Astrocyte (in vitro differentiated cells and primary cell): ENCODE measurements at regions not wholly inside any gene's neighbourhood (a gene's known extent, or its start where the extent isn't known, plus 50 kb on each side); places are given as distances from the start of the nearest gene placed in this dataset.

ENCODE experiments used
- DNase-seq: peaks from one replicate; pipeline ENCODE4 v3.0.0-alpha.2; 2010; ENCODE audit warnings: low read depth
- FAIRE-seq: peaks from 2 replicates; lab custom pipeline; 2011; peaks lifted over from hg19 to GRCh38; lab: Jason Lieb, UNC
- H2AFZ ChIP-seq: 2 replicates; pipeline ENCODE4 v1.6.0; 2012; ENCODE audit warnings: low read depth, low read length, inconsistent platforms
- H3K27ac ChIP-seq: 2 replicates; pipeline ENCODE4 v1.5.1; 2011; ENCODE audit warnings: low read depth, low read length, inconsistent platforms
- H3K27me3 ChIP-seq: 2 replicates; pipeline ENCODE4 v1.6.0; 2011; ENCODE audit warnings: low read length, inconsistent platforms; ENCODE audit not compliant: insufficient read depth
- H3K36me3 ChIP-seq: 2 replicates; pipeline ENCODE4 v1.5.1; 2011; ENCODE audit warnings: low read length, inconsistent platforms; ENCODE audit not compliant: insufficient read depth
- H3K4me1 ChIP-seq: 2 replicates; pipeline ENCODE4 v1.5.1; 2011; ENCODE audit warnings: low read length, inconsistent platforms; ENCODE audit not compliant: insufficient read depth
- H3K4me2 ChIP-seq: 2 replicates; pipeline ENCODE4 v1.6.0; 2012; ENCODE audit warnings: low read length, inconsistent platforms
- H3K4me3 ChIP-seq: 2 replicates; pipeline ENCODE4 v1.5.1; 2011; ENCODE audit warnings: low read depth, mild to moderate bottlenecking, low read length, inconsistent platforms; ENCODE audit not compliant: insufficient read depth
- H3K79me2 ChIP-seq: 2 replicates; pipeline ENCODE4 v1.6.0; 2012; ENCODE audit warnings: mild to moderate bottlenecking, low read length, inconsistent platforms; ENCODE audit not compliant: insufficient read depth
- H3K9ac ChIP-seq: 2 replicates; pipeline ENCODE4 v1.6.0; 2012; ENCODE audit warnings: mild to moderate bottlenecking, low read length, inconsistent platforms
- H3K9me3 ChIP-seq: 2 replicates; pipeline ENCODE4 v1.5.1; 2012; ENCODE audit warnings: low read depth, mild to moderate bottlenecking, low read length, inconsistent platforms; ENCODE audit not compliant: insufficient read depth
- H4K20me1 ChIP-seq: 2 replicates; pipeline ENCODE4 v1.6.0; 2012; ENCODE audit warnings: low read length, inconsistent platforms; ENCODE audit not compliant: insufficient read depth
- H3K27ac Mint-ChIP-seq: one replicate; pipeline ENCODE4 v1.8.0; 2021; ENCODE audit warnings: mild to moderate bottlenecking, mixed read lengths; ENCODE audit not compliant: unreplicated experiment
- H3K27me3 Mint-ChIP-seq: one replicate; pipeline ENCODE4 v1.8.0; 2021; ENCODE audit warnings: low read depth, mixed read lengths; ENCODE audit not compliant: unreplicated experiment
- H3K36me3 Mint-ChIP-seq: one replicate; pipeline ENCODE4 v1.8.0; 2021; ENCODE audit warnings: low read depth, mixed read lengths; ENCODE audit not compliant: unreplicated experiment
- H3K4me1 Mint-ChIP-seq: one replicate; pipeline ENCODE4 v1.8.0; 2021; ENCODE audit warnings: low read depth, mixed read lengths; ENCODE audit not compliant: unreplicated experiment
- H3K4me3 Mint-ChIP-seq: one replicate; pipeline ENCODE4 v1.8.0; 2021; ENCODE audit warnings: mild to moderate bottlenecking, moderate library complexity, mixed read lengths; ENCODE audit not compliant: unreplicated experiment
- H3K9me3 Mint-ChIP-seq: one replicate; pipeline ENCODE4 v1.8.0; 2021; ENCODE audit warnings: mild to moderate bottlenecking, mixed read lengths; ENCODE audit not compliant: unreplicated experiment
- CTCF ChIP-seq: IDR thresholded peaks from 2 replicates; pipeline ENCODE4 v1.5.1; 2011; ENCODE audit warnings: low read depth, mild to moderate bottlenecking, inconsistent platforms, low read length, moderate library complexity; ENCODE audit not compliant: insufficient read depth
- EZH2 ChIP-seq: IDR thresholded peaks from 2 replicates; pipeline ENCODE4 v1.6.1; 2012; ENCODE audit warnings: mild to moderate bottlenecking, low read length, inconsistent platforms; ENCODE audit not compliant: insufficient read depth

DNA sequence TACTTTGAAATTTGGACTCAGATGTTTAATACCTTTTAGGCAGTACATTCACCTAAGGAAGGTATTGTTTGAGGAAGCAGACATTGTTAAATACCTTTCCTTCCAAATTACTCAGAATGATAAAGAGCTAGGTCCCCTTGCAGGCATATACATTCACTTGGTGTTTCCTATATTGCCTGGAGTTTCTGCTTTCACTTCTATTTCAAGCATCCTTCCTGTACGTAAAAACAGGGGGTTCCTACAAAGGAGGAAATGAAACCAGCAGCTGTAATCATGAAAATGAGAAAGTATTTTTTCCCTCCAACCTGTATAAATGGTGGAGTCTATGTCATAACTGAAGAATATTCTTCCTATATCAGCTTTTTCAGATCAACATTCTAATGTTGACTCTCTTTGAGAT lies 90.4 kb upstream of the RASGEF1B start:
- Histone ChIP-seq H3K4me2 (no peak overlapping the region), H3K36me3 (no peaks in the 10 kb centered on the region), H3K4me1 (no peaks in the 10 kb centered on the region), H3K27ac (no peak overlapping the region), H3K27me3 (no peaks in the 10 kb centered on the region), H3K9me3 (no peaks in the 10 kb centered on the region), H3K9ac (no peak overlapping the region), H4K20me1 (no peaks in the 10 kb centered on the region), H2AFZ (no peak overlapping the region), H3K79me2 (no peaks in the 10 kb centered on the region), H3K4me3 (no peak overlapping the region)
- TF ChIP-seq CTCF (no peak), EZH2 (no peak)
- no peaks in the 10 kb centered on the region for H3K9me3 Mint-ChIP-seq
- H3K4me1 Mint-ChIP-seq = peaks cover 5% of the 10 kb centered on the region
- no peaks in the 10 kb centered on the region for H3K36me3 Mint-ChIP-seq
- no peak for FAIRE-seq
- no peaks in the 10 kb centered on the region for H3K27me3 Mint-ChIP-seq
- no peak overlapping the region for H3K4me3 Mint-ChIP-seq
- H3K27ac Mint-ChIP-seq = no peak overlapping the region
- DNase-seq = no peak

GRCh38 chr4:81557306-81557705 lies 85.6 kb upstream of the RASGEF1B start:
- Histone ChIP-seq H3K4me3 (no peak overlapping the region), H3K9ac (no peak overlapping the region), H3K27me3 (no peaks in the 10 kb centered on the region), H2AFZ (no peak overlapping the region), H4K20me1 (no peaks in the 10 kb centered on the region), H3K4me1 (no peaks in the 10 kb centered on the region), H3K4me2 (no peak overlapping the region), H3K79me2 (no peaks in the 10 kb centered on the region), H3K9me3 (no peaks in the 10 kb centered on the region), H3K36me3 (no peaks in the 10 kb centered on the region), H3K27ac (no peak overlapping the region)
- Mint-ChIP-seq H3K36me3 (no peaks in the 10 kb centered on the region), H3K4me1 (peaks cover 2% of the 10 kb centered on the region), H3K4me3 (no peak overlapping the region), H3K27me3 (no peaks in the 10 kb centered on the region), H3K9me3 (no peaks in the 10 kb centered on the region), H3K27ac (no peak overlapping the region)
- DNase-seq = no peak
- FAIRE-seq = no peak
- TF ChIP-seq CTCF (no peak), EZH2 (no peak)

- Histone ChIP-seq H3K79me2 (no peaks in the 10 kb centered on the region), H2AFZ (no peak overlapping the region), H3K4me2 (no peak overlapping the region), H3K4me3 (no peak overlapping the region), H3K4me1 (no peaks in the 10 kb centered on the region), H3K27me3 (no peaks in the 10 kb centered on the region), H3K36me3 (no peaks in the 10 kb centered on the region), H3K9ac (no peak overlapping the region), H3K27ac (no peak overlapping the region), H3K9me3 (no peaks in the 10 kb centered on the region), H4K20me1 (no peaks in the 10 kb centered on the region)
- TF ChIP-seq CTCF (no peak), EZH2 (no peak)
- Mint-ChIP-seq H3K36me3 (no peaks in the 10 kb centered on the region), H3K9me3 (no peaks in the 10 kb centered on the region), H3K27me3 (no peaks in the 10 kb centered on the region), H3K27ac (no peak overlapping the region), H3K4me3 (no peak overlapping the region), H3K4me1 (peaks cover 2% of the 10 kb centered on the region)
- DNase-seq = no peak
- FAIRE-seq = no peak
Measured at GRCh38 chr4:81555489-81555888, 83.8 kb upstream of the RASGEF1B start.
